Upper lobe of left lung (tissue), 6 donors: ENCODE measurements at regions not wholly inside any gene's neighbourhood (a gene's known extent, or its start where the extent isn't known, plus 50 kb on each side); places are given as distances from the start of the nearest gene placed in this dataset.

Experiments used
- ATAC-seq, 2 donors: fragments of 200-7000 bp; cut with Tn5 transposase; one replicate each; pipeline ENCODE4 v1.9.1; 2022; ENCODE audit warnings: mild to moderate bottlenecking in 2 of 2, moderate library complexity in 2 of 2; ENCODE audit not compliant: low FRiP score in 2 of 2
- DNase-seq, 2 donors: peaks; one replicate each; pipeline ENCODE4 v3.0.0-alpha.2; 2019 to 2020
- H3K27ac ChIP-seq, 4 donors: fragments of 200-600 bp; sonication (generic); one replicate each; pipeline ENCODE4 v1.5.1; 2016 to 2019
- H3K27me3 ChIP-seq, 4 donors: fragments of 200-600 bp; sonication (generic); one replicate each; pipeline ENCODE4 v1.5.1; 2017 to 2019
- H3K36me3 ChIP-seq, 4 donors: fragments of 200-600 bp; sonication (generic); one replicate each; pipeline ENCODE4 v1.5.1; 2016 to 2019
- H3K4me1 ChIP-seq, 4 donors: fragments of 200-600 bp; sonication (generic); one replicate each; pipeline ENCODE4 v1.5.1; 2018 to 2019
- H3K4me3 ChIP-seq, 4 donors: fragments of 200-600 bp; sonication (generic); one replicate each; pipeline ENCODE4 v1.5.1; 2017 to 2019; ENCODE audit warnings: mild to moderate bottlenecking in 2 of 4, moderate library complexity in 1 of 4
- H3K9me3 ChIP-seq, 4 donors: fragments of 200-600 bp; sonication (generic); one replicate each; pipeline ENCODE4 v1.5.1; 2018 to 2019
- EP300 ChIP-seq, 4 donors: sonication (generic); formaldehyde crosslinking; IDR thresholded peaks; one replicate each; pipeline ENCODE4 v1.5.1; 2017; ENCODE audit warnings: antibody characterized with exemption in 4 of 4, control low read depth in 2 of 4
- POLR2A ChIP-seq, 4 donors: fragments of 450-650 bp; IDR thresholded peaks; one replicate each; pipeline ENCODE4 v1.5.1; 2016 to 2017; ENCODE audit warnings: antibody characterized with exemption in 4 of 4, mild to moderate bottlenecking in 2 of 4
- POLR2AphosphoS5 ChIP-seq, 2 donors: sonication (generic); formaldehyde crosslinking; IDR thresholded peaks; one replicate each; pipeline ENCODE4 v1.5.1; 2017; ENCODE audit warnings: antibody characterized with exemption in 2 of 2
- WGBS, 2 donors: methylation state at CpG; one replicate each; pipeline ENCODE4 v1.1.5; 2017 to 2018; 5-methylcytosine and 5-hydroxymethylcytosine counted together
- TF ChIP-seq, protein P1 (sequence below), 6 experiments: fragments of 450-650 bp in 4 of 6; fragments of 200-600 bp in 2 of 6; sonication (generic) in 2 of 6; IDR thresholded peaks; one replicate each; pipeline ENCODE4 v1.5.1; 2016 to 2019; ENCODE audit warnings: antibody characterized with exemption in 6 of 6
- donor health status: DM: no; HTN: no; CAD: no; lungs with moderate emphysema.
- donor health status: DM: no; HTN: yes; CAD: no; lungs with severe emphysema.

DNA sequence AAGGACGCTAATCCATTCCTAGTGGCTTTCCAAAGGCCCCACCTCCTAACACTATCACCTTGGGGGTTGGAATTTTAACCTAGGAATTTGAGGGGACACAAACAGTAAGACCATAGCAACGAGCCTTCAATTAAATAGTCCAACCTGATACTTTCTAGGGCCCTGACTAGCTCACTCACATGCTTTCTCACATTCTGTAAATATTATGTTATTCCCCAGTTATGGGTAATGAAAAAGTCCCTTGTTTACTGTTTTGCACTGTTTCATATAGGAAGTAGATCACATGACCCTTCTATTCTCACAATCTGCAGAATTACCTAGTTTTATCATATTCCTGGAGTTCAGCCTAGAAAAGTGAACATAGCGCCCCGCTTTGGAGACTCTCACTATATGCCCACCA lies 1212.1 kb upstream of the ACVR2A start:
- H3K4me3 ChIP-seq, result no peak overlapping the region
- H3K9me3 ChIP-seq, result no peaks in the 10 kb centered on the region
- no peak overlapping the region for H3K27ac ChIP-seq
- DNase-seq (no peak), ATAC-seq (no peak)
- H3K27me3 ChIP-seq, result no peaks in the 10 kb centered on the region
- H3K4me1 ChIP-seq, result no peaks in the 10 kb centered on the region
- WGBS, 2 donors, result 78 to 85% methylated on average over 4 of the region's 4 CpGs
- no peak for TF ChIP-seq POLR2AphosphoS5 (IDR thresholded peaks at IDR 0.05)
- TF ChIP-seq POLR2A (IDR thresholded peaks at IDR 0.05), result no peak
- TF ChIP-seq, protein P1, sequence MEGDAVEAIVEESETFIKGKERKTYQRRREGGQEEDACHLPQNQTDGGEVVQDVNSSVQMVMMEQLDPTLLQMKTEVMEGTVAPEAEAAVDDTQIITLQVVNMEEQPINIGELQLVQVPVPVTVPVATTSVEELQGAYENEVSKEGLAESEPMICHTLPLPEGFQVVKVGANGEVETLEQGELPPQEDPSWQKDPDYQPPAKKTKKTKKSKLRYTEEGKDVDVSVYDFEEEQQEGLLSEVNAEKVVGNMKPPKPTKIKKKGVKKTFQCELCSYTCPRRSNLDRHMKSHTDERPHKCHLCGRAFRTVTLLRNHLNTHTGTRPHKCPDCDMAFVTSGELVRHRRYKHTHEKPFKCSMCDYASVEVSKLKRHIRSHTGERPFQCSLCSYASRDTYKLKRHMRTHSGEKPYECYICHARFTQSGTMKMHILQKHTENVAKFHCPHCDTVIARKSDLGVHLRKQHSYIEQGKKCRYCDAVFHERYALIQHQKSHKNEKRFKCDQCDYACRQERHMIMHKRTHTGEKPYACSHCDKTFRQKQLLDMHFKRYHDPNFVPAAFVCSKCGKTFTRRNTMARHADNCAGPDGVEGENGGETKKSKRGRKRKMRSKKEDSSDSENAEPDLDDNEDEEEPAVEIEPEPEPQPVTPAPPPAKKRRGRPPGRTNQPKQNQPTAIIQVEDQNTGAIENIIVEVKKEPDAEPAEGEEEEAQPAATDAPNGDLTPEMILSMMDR (IDR thresholded peaks at IDR 0.05), result no peak
- no peak for TF ChIP-seq EP300 (IDR thresholded peaks at IDR 0.05)
- H3K36me3 ChIP-seq, result no peaks in the 10 kb centered on the region

DNA sequence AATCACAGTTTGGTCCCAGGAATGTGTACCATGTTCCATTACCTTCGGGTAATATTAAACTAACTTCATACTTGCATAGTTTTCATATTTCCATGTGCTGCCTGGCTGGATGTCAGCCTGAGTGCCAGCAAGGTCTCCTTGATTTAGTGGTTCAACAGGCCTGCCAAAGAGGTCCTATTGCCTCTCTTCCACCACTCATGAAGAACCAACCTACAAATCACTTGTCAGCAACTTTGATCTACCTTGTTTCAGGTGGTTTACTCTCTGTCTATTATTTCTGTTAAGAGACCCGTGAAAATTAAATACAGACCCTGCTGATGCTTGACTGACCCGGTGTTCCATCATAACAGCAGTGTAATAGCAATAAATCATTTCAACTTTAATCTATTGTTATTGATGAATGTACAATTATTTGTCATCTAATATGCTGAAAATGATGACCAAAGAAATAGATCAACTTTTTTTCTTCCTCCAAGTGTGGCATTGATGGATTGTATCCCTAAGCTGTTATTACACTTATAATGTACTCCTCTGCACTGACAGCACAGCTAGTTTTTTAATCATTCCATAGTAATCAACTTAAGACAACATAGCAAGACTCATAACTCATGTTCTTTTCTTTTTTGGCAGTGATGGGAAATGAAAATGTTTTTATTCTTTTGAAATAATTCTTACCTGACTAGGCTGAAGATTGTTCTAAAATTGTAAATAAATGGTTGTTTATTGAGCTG lies 1220.2 kb upstream of the ACVR2A start:
- no peaks in the 10 kb centered on the region for H3K9me3 ChIP-seq
- H3K4me1 ChIP-seq, result no peaks in the 10 kb centered on the region
- H3K27ac ChIP-seq, result no peak overlapping the region
- no peak for ATAC-seq
- H3K27me3 ChIP-seq, result no peaks in the 10 kb centered on the region
- no peak overlapping the region for H3K4me3 ChIP-seq
- DNase-seq, result no peak
- WGBS, 2 donors, result 60 to 70% methylated on average over 3 of the region's 3 CpGs
- TF ChIP-seq, protein P1 (IDR thresholded peaks at IDR 0.05), result no peak
- H3K36me3 ChIP-seq, result no peaks in the 10 kb centered on the region

DNA sequence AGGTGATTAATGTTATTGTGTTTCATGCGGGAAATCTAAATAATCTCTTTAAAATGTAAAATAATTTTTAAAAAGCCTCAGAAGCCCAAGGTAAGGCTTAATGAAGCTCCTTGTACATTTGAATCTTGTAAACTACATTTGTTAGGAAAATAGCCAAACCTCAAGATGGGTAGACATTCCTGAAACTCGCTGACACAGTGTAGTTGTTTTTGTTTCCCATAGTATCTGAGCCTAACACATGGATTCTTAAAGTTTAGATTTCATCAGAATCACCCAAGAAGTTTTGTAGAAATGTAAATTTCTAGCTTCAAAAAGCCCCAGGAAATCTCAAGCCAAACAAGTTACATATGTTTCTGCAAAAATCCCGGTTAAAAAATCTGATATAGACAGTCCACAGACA lies 1221.1 kb upstream of the ACVR2A start:
- ATAC-seq (no peak), DNase-seq (no peak)
- no peaks in the 10 kb centered on the region for H3K27me3 ChIP-seq
- WGBS, 2 donors, result 70 to 79% methylated on average over 3 of the region's 3 CpGs
- H3K27ac ChIP-seq, result no peak overlapping the region
- TF ChIP-seq EP300 (IDR thresholded peaks at IDR 0.05) (no peak), POLR2AphosphoS5 (IDR thresholded peaks at IDR 0.05) (no peak), POLR2A (IDR thresholded peaks at IDR 0.05) (no peak)
- TF ChIP-seq, protein P1 (IDR thresholded peaks at IDR 0.05), result no peak
- H3K36me3 ChIP-seq, result no peaks in the 10 kb centered on the region
- H3K4me3 ChIP-seq, result no peak overlapping the region
- H3K9me3 ChIP-seq, result no peaks in the 10 kb centered on the region
- no peaks in the 10 kb centered on the region for H3K4me1 ChIP-seq

DNA sequence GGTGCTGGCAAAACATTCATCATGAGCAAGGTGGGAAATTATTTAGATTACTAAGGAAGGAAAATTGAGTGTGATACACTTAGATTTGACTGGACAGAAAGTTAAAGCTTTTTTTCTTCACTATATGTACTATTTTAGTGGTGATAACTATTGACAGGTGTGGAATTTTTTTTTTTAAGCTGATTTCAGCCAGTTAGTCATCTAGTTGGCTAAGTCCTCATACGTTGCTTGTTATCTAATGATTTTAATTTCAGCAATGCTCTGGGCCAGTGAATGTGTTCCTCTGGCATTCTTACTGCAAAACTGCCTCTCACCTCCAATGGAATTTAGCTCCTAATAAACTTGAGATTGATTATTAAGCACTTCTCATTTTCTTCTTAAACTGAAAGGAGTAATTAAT lies 1223.2 kb upstream of the ACVR2A start:
- ATAC-seq, result no peak

More for the DNA sequence above, 1223.2 kb upstream of the ACVR2A start:
- H3K27ac ChIP-seq, result no peak overlapping the region
- TF ChIP-seq EP300 (IDR thresholded peaks at IDR 0.05) (no peak), POLR2A (IDR thresholded peaks at IDR 0.05) (no peak), POLR2AphosphoS5 (IDR thresholded peaks at IDR 0.05) (no peak)
- TF ChIP-seq, protein P1 (IDR thresholded peaks at IDR 0.05), result no peak
- H3K9me3 ChIP-seq, result no peaks in the 10 kb centered on the region
- 55 to 62% methylated on average over 1 of the region's 1 CpG for WGBS, 2 donors
- no peaks in the 10 kb centered on the region for H3K4me1 ChIP-seq
- H3K4me3 ChIP-seq, result no peak overlapping the region
- no peaks in the 10 kb centered on the region for H3K36me3 ChIP-seq
- no peaks in the 10 kb centered on the region for H3K27me3 ChIP-seq
- DNase-seq, result no peak
